Endothelial cell of umbilical vein (primary cell): ENCODE measurements at regions not wholly inside any gene's neighbourhood (a gene's known extent, or its start where the extent isn't known, plus 50 kb on each side); places are given as distances from the start of the nearest gene placed in this dataset.

Source experiments
- EZH2 ChIP-seq: IDR thresholded peaks from 2 replicates; pipeline ENCODE4 v1.6.1; 2012; ENCODE audit warnings: borderline replicate concordance, low read depth, mild to moderate bottlenecking, moderate library complexity, low read length, inconsistent platforms; ENCODE audit not compliant: severe bottlenecking
- FOS ChIP-seq: IDR thresholded peaks from 2 replicates; pipeline ENCODE4 v1.6.1; 2011; ENCODE audit warnings: mild to moderate bottlenecking, low read length, moderate library complexity, borderline replicate concordance; ENCODE audit not compliant: insufficient read depth
- GATA2 ChIP-seq: IDR thresholded peaks from 2 replicates; pipeline ENCODE4 v1.7.0; 2011; ENCODE audit warnings: low read depth, mild to moderate bottlenecking, moderate library complexity, mixed read lengths, low read length; ENCODE audit not compliant: insufficient read length, insufficient read depth
- POLR2A ChIP-seq: IDR thresholded peaks from 2 replicates; pipeline ENCODE4 v1.6.1; 2012; ENCODE audit warnings: low read depth, mild to moderate bottlenecking, control low read depth, low read length
- POLR2AphosphoS5 ChIP-seq: IDR thresholded peaks from 2 replicates; pipeline ENCODE4 v1.6.1; 2012; ENCODE audit warnings: low read depth, mild to moderate bottlenecking, control low read depth, low read length, moderate library complexity; ENCODE audit not compliant: insufficient read depth
- TF ChIP-seq, protein P1 (sequence below), 2 donors: IDR thresholded peaks; 1 replicate in 1 of 2; 2 replicates in 1 of 2; pipeline ENCODE4 v1.5.1; 2011; ENCODE audit warnings: low read length in 2 of 2, mild to moderate bottlenecking in 2 of 2, moderate library complexity in 2 of 2, control low read depth in 1 of 2, inconsistent platforms in 1 of 2, low read depth in 1 of 2; ENCODE audit not compliant: insufficient read depth in 1 of 2; ENCODE audit errors: extremely low read depth in 1 of 2
- TF ChIP-seq, protein P2 (sequence below): IDR thresholded peaks from 2 replicates; pipeline ENCODE4 v1.6.1; 2011; ENCODE audit not compliant: insufficient read depth, insufficient read length

DNA sequence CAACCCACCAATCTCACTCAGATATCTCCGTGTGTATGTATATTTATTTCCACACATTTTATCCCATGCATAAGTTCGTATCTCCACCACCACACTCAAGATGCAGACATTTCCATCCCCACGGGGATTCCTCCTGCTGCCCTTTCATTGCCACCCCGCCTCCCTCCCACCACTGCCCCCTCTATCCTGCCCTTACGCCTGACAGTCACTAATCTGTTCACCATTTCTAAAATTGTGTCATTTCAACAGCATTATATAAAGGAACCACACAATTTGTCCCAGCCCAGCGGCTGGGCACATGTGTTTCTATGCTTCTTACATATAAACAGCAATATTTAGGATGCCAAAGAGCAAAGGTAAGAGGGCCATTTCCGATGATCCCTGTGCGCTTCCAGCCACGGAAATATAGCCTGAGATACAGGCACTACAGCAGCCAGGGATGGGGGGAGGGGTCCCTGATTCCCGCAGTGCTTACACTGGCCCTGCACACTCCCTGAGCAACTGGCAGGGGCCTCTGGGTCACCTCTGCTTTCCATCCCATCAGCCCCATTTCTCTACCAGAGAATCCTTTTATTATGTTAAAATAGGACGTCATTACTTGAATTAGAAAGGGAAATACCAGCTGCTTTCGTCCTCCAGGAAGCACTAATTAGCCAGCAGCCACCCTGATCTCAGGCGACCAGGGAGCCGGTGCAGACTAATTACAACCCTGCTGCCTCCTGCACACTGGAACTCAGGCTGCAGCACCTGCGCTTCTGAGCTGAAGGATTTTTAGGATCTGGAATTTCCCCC lies 372.0 kb upstream of the ATP10A start:
- TF ChIP-seq, protein P1, sequence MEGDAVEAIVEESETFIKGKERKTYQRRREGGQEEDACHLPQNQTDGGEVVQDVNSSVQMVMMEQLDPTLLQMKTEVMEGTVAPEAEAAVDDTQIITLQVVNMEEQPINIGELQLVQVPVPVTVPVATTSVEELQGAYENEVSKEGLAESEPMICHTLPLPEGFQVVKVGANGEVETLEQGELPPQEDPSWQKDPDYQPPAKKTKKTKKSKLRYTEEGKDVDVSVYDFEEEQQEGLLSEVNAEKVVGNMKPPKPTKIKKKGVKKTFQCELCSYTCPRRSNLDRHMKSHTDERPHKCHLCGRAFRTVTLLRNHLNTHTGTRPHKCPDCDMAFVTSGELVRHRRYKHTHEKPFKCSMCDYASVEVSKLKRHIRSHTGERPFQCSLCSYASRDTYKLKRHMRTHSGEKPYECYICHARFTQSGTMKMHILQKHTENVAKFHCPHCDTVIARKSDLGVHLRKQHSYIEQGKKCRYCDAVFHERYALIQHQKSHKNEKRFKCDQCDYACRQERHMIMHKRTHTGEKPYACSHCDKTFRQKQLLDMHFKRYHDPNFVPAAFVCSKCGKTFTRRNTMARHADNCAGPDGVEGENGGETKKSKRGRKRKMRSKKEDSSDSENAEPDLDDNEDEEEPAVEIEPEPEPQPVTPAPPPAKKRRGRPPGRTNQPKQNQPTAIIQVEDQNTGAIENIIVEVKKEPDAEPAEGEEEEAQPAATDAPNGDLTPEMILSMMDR (IDR thresholded peaks at IDR 0.05; ENCODE audit: extremely low read depth in 1 of 2, insufficient read depth in 1 of 2, low read depth in 1 of 2, low read length in 2 of 2) = no peak
- no peak for TF ChIP-seq POLR2A
- no peak for TF ChIP-seq FOS
- no peak for TF ChIP-seq EZH2
- TF ChIP-seq, protein P2, sequence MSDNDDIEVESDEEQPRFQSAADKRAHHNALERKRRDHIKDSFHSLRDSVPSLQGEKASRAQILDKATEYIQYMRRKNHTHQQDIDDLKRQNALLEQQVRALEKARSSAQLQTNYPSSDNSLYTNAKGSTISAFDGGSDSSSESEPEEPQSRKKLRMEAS = no peak
- TF ChIP-seq POLR2AphosphoS5 = no peak
- no peak for TF ChIP-seq GATA2
